GM21515 (cell line): ENCODE measurements at regions not wholly inside any gene's neighbourhood (a gene's known extent, or its start where the extent isn't known, plus 50 kb on each side); places are given as distances from the start of the nearest gene placed in this dataset.
"Not testable (repeated sequence)": the region's sequence is repeated elsewhere in the genome, so short reads cannot be mapped to it uniquely, and the experiment has no call there.

Experiments used
- ATAC-seq: cut with Tn5 transposase; IDR thresholded peaks from one replicate; pipeline ENCODE4 v1.9.1; 2021; ENCODE audit not compliant: unreplicated experiment

- ATAC-seq = no peak
Observed at GRCh38 chr6:159415540-159415939, 246.3 kb downstream of the FNDC1 start.

- ATAC-seq = no peak
Observed at GRCh38 chr6:159414711-159415110, 245.5 kb downstream of the FNDC1 start.

GRCh38 chr6:159407211-159407780 is 238.1 kb downstream of the FNDC1 start:
- ATAC-seq = not testable (repeated sequence)

GRCh38 chr6:159404296-159404695 is 235.1 kb downstream of the FNDC1 start:
- ATAC-seq = no peak

- no peak for ATAC-seq
Observed at GRCh38 chr6:159400826-159401225, 231.6 kb downstream of the FNDC1 start.

GRCh38 chr6:159399751-159400221 is 230.6 kb downstream of the FNDC1 start:
- no peak for ATAC-seq

DNA sequence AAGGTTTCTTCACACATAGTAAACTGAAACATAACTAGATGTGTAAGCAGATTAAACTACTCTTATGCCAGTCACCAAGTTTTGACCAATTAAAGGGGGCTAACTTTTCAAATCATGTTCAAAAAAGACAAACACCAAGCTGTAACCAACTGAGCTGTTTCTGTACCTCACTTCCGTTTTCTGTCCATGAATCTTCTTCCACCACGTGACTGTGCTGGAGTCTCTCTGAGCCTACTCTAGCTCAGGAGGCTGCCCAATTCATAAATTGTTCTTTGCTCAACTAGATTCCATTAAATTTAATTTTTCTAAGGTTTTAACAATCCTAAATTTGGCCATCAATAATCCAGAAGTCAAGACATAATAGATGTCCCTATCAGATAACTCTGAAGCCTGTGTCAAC is 229.4 kb downstream of the FNDC1 start:
- no peak for ATAC-seq

- no peak for ATAC-seq
Observed at GRCh38 chr6:159397753-159398152, 228.6 kb downstream of the FNDC1 start.

DNA sequence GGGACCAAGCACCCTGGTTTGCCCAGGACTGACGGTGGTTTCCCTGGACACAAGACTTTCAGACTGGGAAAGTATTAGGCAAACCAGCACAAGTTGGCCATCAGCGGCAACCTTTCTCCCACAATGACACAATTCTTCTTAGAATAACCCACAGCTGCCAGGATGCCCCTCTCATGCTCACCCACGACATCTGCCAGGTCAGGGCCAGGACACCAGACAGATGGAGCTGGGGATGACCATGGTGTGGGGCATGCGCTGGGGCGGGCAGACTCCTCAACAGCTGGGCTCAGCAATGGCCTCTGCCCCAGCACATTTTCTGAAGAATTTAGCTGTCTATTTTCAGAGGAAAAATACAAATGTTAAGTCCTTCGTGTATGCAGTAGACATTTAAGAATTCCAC is 226.4 kb downstream of the FNDC1 start:
- ATAC-seq = no peak

DNA sequence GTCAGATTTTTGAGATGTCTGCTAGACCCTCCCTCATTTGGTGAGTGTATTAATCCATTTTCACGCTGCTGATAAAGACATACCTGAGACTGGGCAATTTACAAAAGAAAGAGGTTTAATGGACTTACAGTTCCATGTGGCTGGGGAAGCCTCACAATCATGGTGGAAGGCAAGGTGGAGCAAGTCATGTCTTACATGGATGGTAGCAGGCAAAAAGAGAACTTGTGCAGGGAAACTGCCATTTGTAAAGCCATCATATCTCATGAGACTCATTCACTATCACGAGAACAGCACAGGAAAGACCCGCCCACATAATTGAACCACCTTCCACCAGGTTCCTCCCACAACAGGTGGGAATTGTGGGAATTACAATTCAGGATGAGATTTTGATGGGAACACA is 223.5 kb downstream of the FNDC1 start:
- ATAC-seq = not testable (repeated sequence)

DNA sequence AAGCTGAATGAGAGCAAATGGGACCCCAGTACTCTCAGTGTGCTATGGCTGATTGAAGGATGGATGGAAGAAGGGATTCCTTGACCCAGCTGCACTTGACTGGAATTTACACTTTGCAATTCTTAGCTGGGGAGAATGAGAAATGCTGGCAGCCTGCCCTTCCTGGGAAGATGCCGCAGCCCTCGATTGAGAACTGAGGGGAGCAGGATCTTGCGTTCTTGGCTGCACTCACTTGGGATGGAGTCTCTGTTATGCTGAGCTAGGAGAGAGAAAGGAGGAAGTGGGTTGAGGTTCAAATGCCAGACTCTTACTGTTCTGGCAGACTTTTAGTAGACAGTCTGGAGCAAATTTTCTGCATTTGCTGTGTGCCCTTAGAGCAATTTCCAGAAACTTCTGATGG is 221.2 kb downstream of the FNDC1 start:
- ATAC-seq = no peak

- ATAC-seq = no peak
Observed at GRCh38 chr6:159389695-159390094, 220.5 kb downstream of the FNDC1 start.

- ATAC-seq = no peak
Observed at GRCh38 chr6:159380114-159380513, 210.9 kb downstream of the FNDC1 start.

DNA sequence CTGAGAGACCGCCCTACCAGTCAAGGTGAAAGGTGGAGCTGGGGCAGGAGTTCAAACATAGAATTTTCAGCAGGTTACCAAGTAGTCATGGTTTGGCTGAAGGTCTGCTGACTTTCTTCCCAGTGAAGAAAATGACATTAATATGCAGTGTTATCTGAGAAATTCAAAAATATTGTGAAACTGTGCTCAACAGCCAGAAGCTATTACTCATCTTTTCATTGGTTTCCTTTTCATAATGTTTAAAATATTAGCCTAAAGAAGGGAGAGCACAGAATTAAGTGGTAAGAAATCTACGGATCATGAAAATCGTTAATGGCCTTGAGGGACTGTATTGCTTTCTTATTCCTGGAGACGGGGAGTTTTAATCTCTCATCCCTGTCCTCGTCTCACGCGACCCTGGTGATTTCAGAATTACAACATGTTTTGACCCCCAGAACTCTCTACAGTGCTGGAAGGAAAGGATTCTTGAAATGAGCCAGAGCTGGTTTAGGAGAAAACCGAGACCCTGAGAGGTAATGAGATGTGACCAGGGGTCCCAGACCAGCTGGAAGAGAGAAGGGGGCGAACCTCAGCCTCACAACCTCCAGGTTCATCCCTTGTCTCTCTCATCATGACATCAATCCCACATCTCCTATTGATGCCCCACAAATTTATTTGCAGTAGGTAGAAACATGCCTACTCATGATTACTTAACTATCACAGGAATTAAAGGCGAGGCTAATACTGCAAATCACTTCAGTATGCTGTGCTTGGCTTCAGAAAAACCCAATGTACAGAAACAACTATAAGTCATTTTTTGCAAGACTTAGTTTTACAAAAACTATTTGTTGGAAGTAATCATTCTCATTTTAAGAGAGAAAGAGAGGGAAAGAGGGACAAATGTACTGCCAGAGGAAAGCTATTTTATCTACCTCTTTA is 209.5 kb downstream of the FNDC1 start:
- ATAC-seq = no peak

- no peak for ATAC-seq
Observed at GRCh38 chr6:159376516-159377158, 207.4 kb downstream of the FNDC1 start.

DNA sequence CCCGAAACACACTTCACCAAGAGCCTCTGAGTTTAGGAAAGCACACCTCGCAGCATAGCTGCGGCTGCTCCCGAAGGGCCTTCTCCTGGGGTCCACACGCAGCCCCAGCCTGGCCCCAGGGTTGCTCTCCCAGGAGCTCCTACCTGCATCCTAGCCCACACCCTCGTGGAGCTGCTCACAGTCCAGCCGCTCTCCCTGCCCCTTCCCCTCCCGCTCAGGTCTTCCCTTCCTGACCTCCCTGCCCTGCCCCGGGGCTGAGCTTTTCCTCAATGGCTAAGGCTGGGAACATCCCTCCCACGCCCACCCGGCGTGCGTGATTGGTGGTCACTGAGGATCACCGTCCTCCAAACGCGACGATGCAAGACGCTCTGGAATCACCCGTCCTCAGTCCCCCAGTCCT is 205.8 kb downstream of the FNDC1 start:
- no peak for ATAC-seq

DNA sequence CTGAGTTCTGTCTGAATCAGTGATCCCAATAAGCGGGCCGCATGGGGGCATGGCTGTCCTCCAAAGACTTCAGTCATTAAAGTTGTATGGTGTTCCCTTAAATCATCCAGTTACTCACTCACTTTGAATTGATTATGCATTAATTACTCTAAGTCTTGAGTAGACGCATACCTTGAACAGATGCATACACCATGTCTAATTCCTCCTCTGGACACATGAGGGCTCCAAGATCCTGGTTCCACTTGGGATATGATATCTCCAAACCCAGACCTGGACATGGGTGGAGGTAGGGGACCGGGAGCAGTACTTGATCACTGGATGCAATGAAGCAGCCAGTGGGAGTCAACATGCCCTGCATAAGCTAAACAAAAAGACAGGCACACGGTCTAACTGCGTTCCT is 204.5 kb downstream of the FNDC1 start:
- ATAC-seq = no peak

DNA sequence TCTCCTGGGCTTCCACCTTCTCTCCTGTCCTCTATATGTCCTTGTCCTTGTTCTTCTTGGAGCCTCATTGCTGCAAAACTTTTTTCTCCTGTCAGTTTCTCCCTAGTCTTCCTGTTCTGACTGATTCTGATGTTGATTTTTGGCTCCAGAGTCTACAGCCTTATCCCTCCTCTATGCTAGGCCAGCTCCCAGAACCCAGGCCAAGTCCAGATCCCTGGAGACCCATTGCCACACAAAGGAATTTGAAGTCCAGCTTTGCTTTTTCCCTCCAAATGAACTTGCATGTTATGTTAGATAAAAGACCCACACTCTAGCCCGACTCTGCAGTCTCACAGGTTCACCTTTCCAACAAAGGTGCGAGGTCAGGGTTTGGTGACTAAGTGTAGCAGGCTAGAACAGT is 203.1 kb downstream of the FNDC1 start:
- no peak for ATAC-seq

GRCh38 chr6:159360306-159360705 is 191.1 kb downstream of the FNDC1 start:
- ATAC-seq = no peak

DNA sequence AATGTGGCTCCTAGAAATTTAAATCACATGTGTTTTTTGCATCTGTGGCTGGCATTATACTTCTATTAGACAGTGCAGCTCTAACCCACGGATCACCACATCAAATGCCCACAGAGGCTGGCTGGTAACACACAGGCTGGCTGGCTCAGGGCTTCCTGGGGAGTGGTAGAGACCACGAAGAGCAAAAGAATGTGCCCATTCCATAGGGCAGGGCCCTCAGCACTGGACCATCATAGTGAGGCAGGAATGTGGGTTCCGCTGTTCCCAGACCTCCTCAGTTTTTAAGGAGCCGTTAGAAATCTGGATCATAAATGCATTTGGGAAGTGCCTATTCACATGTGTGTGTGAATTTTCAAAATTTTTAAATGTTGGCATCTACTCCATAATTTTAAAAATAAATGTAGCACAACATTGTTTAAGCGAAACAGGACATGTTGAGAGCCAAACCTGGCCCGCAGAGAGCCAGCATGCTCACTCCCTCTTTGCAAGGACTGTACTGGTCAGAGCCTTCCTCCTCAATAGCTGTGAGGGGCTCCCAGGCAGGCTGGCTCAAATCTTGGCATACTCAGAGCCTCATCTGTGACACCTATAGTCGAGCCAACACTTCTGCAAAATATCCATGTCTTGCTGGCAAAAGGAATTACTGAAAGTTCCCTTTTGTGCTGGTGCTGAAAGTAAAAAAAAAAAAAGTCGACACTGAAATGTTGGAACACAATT is 190.5 kb downstream of the FNDC1 start:
- no peak for ATAC-seq

DNA sequence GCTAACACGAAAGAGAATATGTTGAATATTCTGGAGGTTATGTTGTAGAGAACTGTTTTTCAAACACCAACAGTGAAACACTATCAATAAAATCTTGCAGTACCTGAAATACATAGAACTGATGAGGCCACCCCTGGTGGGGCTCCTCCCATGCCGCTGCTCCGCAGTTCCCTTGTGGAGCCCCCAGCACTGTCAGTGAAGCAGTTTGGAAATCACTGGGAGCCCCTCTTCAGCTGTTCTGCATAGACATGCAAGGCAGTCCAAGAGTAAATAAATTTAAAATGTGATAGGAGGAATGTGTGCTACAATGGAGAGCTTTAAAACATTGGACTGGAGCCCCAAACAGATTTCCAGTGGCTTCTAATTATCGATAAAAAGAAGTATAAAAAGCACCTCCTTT is 189.4 kb downstream of the FNDC1 start:
- ATAC-seq = no peak
